GM19238 (cell line): ENCODE measurements at regions not wholly inside any gene's neighbourhood (a gene's known extent, or its start where the extent isn't known, plus 50 kb on each side); places are given as distances from the start of the nearest gene placed in this dataset.

Experiments
- DNase-seq: peaks from one replicate; pipeline ENCODE4 v3.0.0; 2011; ENCODE audit warnings: low spot score; ENCODE audit not compliant: insufficient read length

DNA sequence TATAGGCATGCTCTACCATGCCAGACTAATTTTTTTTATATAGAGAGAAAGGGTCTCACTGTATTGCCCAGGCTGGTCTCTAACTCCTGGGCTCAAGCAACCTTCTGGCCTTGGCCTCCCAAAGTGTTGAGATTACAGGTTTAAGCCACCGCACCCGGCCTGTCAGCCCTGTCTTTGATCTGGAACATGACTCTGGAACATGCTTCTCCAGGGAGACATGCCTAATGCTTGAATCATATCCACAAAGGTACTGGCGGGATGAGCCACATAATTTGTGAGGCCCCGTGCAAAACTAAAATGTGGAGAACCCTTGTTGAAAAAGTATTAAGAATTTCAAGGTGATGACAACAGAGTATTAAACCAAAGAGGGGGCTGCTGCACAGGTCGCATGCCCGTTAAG, 282.8 kb downstream of the ARHGAP12 start:
- DNase-seq: no peak

DNA sequence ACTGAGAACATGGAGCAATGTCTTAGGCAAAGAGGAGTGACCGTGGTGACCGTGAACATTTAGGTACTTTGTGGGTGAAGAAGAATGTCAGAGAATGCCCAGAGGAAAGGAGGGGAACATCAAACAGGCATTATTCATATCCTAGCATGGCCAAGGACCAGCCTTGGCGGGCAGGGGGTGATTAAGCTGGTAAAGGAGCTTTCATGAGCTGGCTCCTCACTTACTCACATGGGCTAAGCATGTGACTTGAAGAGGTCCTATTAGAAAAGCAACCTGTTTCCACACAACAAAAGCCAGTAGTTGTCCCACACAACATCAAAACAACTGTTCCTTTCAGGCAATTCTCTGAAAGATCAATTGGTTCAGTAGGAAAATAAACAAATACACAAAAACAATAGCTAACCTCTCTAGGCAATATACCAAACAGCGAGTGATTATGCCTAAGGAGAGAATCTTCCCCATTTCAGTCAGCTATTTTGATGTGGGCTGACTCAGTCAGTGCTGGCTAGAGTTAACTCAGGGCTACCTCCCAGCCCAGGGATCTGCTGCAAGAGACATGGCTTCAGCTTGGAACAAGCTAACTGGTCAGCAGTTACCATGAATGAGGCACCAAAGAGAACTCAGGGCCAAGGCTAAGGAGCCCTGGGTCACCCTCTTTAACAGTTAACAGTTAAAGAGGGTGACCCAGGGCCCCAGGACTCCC, 283.5 kb downstream of the ARHGAP12 start:
- no peak for DNase-seq

DNA sequence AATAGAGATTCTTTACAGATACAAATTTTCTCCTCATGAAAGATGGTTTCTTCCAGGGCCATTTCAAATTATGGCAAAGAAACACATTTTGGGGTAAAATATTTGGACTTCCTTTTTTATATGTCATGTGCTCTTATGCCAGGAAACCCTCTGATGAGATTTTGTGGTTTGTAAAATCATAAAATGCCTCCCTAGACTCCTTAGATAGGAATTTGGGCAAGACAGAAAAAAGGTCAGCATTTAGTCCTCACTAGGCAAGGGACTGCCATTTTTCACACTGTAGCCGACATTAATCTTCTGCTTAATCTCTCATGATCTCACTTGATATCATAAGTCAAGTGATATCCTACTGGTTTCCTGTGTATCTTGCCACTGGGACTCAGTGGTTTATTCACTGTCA, 286.4 kb downstream of the ARHGAP12 start:
- no peak for DNase-seq

DNA sequence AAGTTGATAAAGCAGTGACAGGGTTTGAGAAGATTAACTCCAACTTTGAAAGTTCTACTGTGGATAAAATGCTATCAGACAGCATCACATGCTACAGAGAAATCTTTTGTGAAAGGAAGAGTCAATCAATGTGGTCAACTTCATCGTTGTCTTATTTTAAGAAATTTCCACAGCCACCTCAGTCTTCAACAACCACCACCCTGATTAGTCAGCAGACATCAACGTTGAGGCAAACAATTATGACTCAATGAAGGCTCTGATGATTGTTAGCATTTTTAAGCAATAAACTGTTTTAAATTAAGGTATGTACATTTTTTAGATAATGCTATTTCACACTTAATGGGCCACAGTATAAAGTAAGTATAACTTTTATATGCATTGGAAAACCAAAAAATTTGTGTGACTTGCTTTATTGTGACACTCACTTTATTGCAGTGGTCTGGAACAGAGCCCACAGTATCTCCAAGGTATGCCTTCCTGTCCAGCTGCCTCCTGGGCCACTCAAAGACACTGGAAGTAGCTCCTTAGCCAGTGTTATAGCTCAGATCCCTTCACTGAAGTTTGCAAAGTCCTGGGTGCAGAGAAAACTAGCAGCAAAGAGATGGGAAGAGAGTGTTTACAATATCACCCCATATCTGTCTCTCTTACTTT, 293.1 kb downstream of the ARHGAP12 start:
- DNase-seq: no peak

DNA sequence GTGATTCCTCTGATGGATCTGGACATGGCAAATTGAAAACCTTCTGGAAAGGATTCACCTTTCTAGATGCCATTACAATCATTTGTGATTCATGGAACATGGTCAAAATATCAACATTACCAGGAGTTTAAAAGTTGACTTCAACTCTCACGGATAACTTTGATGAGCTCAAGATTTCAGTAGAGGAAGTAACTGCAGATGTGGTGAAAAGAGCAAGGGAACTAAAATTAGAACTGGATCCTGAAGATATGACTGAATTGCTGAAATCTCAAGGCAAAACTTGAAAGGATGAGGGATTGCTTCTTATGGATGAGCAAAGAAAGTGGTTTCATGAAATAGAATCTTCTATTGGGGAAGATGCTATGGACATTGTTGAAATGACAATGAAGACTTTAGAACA, 293.6 kb downstream of the ARHGAP12 start:
- no peak for DNase-seq

DNA sequence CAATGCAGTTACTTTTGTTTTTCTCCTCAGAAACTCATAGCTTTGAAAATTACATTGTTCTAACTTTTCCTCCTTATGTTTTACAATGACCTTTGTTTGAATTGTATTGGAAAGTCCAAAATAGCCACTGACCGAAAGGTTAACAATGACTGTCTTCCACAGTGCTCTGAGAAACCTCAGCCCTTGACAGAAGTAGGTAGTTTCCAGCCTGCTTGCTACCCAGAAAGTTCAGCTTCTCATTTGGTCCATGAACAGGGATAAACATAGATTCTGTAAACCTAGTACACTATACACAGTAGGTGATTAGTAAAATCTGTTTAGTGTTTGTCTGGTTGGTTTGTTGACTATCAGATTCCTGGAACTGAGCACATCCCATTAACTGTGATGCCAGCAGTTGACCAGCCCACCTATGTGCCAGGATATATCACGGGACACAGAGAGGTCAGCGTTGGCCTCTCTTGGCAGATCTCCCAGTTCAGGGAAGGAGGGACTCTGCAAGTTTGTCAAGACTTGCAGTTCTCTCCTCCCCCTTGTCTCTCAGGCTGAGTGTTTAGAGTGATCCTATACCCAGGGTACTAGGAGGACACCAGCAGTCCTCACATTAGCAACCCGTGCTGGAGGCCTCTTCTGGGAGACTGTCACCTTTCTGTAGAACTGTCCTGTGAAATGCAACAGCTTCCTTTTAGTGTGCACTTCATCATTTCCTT, 297.6 kb downstream of the ARHGAP12 start:
- no peak for DNase-seq

DNA sequence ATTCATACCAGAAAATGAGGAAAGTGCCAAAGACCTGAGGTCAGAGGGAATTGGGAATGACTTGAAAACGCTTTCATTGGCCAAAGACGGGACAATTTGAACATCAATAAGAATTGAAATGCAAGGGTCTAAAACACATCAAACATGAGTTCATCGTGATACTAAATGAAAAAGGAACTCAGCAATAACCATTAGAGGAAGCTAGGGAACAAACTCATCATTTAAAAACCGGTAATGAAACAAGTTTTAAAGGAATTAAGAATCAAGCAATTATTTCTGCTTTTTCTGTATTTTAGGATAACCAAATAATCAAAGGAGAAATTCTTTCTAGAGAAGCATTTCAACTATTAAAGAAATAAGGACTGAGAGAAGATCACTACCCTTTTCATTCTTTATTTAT, 303.1 kb downstream of the ARHGAP12 start:
- DNase-seq: no peak

DNA sequence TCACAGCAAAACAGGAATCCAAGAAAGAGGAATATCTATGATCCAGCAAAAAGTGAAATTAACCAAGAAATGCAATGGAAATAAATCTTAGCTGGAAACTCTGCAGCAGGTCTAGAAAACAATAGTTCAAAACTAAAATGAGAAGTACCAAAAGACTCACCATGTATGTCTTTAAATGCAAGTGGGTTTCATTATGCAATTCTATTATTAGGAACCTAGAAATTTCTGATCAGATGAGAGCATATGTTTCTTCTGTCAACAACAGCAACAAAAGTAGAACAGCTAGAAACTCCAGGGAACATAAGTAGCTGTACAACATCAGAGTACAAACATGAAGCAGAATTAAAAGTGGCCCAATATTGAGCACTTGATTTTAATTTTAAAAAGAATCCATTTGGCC, 304.0 kb downstream of the ARHGAP12 start:
- DNase-seq: no peak

DNA sequence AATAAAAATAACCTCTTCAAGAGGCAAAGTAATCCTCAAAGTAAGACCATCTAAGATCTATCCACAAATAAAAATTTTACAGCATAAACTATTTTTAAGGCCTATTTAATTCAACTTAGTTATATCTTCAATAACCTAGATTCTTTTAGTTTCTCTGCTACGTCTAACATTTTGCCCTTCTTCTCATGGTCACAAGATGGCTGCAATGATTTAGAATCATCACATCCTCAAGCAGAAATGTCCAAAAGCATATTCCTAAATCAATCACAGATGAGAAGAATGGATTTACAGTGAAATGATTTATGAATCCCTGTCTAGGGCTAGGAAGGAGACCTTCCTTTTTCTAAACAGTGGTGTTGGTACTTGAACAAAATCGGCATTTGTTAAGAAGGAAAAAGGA, 304.7 kb downstream of the ARHGAP12 start:
- DNase-seq: no peak

DNA sequence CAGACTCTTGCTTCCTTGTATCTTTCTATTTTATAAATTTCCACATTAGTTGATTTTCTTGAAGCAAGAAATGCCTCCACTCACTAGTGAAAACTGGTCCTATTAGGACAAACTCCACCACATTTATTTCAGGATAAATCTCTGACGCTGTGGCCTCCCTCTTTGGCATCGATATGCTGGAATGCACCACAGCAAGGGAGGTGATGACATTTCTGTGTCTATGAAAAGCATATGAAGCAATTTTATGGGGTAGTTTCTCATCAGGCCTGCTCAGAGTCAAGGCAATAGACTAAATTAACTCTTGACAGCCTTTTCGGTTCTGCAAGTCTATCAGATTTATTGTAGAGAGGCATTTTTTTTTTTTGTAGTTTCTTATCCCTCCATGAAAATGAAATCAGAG, 304.4 kb downstream of the ZEB1 start:
- no peak for DNase-seq

DNA sequence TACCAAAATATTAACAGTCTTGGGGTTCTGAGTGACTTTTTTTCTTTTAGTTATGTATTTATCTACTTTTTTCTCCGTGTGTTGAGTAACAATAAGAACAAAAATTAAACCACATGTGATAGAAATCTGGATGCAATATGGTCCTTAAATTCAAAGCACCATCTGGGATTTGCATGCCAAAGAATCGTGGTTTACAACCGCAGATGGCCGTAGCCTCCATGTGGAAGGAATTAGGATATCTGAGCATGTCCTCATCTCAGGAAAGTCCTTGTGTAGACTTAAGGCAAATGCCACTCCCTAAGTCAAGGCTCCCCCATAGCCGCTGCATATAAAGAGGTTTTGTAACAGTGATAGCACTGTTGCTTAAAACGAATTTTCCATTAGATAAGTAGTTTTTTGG, 304.0 kb downstream of the ZEB1 start:
- no peak for DNase-seq

DNA sequence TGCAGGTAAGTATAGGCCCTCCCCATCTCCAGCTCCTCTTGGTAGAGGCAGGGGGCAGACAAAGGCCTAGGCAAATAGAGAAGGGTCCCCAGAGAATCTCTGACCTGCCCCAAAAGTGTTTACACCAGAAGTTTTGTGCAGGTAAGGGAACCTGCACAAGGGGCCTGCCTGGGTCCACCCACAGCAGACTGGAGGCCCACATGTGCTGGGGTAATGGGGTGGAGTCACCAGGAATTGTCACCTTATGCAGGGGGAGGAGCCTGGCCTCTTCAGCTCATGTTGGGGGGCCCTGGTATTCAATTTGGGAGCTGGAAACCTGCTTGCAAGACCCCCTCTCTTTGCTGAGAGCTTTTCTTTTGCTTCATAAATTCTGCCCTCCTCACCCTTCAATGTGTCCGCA, 302.7 kb downstream of the ZEB1 start:
- DNase-seq: no peak

DNA sequence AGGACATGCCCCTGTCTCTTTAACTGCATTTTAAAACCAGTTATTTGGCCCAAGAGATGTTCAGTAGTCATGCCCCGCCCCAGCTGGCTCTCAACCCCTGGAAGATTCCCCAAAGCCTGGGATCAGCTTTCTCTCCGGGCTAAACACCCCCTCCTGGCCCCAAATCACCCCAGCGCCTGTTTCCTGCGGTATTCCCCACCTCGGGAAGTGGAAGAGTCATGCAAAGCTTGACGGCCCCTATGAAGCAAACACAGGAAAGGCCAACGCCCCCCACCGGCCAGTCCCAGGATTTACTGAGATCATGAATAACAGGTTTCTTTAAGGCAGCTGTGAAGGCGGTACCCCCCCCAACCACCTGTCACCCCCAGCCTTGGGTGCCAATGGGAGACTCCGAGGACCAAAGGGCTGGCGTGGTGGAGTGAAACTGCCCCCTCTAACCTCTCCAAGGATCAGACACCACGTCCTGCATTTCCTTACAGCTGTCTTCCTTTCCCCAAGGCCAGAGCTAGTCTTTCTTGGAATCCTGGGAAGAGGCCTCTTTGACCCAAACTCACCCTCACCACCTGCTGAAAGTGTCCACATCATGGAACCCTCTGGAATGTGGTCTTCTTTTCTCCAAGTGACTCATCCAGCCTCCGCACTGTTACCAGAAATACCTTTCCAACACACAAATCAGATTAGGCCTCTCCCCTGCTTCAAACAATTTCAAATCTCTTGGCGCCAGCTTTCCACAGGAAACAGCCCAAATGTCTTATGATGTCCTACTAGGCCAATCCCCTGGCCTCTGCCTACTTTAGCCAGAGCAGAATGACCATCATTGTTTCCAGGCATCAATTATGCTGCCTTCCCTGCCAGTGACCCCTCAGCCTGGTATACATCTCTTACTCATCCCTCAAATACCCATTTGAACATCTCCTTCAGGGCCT, 301.5 kb downstream of the ZEB1 start:
- DNase-seq: no peak

DNA sequence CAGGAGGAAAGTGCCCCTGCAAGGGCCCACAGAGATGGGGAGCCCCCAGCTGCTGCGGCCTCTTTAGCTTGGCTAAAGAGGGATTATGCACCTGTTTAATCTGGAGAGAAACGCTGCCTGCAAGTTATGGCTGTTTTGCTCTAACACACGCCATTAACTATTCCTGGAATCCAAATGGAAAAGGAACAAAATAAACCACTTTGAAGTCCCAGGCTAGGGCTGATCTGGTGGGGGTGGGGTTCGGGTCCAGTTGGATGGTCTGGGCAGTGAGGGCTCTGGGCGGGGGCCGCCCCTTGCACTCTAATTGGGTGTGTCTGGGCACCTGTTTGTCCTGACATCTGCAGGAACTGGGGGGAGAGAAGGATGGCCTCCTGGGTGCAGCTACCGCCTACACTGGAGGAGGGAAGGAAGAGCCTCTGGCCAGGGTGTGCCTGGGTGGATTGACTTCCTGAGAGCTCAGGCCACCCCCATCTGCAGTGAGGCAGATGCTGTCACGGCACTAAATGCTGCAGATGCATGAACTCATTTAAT, 300.6 kb downstream of the ZEB1 start:
- DNase-seq: no peak

DNA sequence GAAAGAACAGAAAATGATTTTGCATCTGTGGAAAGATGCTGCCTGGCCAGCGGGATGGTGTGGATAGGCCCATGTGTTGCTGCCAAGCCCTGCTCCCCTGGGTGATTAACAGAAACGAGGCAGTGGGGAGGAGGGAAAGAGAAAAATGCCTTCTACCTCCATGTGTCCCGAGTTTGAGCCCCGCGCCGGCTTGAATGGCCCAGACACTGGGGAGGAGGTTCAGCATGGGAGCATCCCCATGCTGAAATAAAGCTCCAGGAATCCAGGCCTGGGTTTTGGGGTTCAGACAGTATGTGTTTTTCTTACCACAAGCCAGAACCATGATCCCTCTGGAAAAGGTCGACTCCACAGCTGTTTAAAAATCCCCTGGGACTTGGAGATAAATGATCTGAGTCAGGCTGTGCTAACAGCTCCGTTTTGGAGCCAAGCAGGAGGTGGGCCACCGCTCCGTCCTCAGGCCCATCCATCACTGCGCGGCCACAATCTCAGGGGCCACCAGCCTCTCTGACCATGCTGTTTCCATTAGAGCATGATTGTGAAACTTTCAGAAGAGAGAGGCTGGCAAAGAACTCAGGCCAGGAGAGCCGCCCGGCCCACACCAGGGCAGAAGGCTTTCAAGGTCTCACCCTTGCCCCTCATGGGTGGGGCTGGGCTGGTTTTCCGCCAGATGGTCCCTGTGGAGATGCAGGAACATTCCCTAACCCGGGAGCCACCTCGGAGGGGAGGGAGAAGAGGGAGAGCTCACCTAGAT, 299.7 kb downstream of the ZEB1 start:
- no peak for DNase-seq

DNA sequence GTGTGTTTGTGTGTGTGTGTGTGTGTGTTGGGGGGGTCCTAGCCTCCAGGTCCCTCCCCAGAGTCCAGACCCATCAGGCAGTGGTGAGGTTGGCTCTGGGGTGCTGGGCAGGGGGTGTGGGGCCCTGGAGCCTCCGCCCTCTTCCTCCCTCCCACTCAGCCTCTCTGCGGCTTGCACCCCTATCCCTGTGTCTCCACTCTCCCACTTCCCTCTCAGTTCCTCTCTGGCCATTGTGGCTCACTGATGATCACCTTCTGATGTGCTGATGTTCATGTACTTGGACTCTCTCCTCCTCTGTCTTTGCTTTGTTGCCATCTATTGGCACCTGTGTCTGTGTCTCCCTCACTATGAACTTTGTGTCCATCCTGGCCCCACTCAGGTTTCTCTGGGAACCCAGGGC, 298.7 kb downstream of the ZEB1 start:
- DNase-seq: no peak

DNA sequence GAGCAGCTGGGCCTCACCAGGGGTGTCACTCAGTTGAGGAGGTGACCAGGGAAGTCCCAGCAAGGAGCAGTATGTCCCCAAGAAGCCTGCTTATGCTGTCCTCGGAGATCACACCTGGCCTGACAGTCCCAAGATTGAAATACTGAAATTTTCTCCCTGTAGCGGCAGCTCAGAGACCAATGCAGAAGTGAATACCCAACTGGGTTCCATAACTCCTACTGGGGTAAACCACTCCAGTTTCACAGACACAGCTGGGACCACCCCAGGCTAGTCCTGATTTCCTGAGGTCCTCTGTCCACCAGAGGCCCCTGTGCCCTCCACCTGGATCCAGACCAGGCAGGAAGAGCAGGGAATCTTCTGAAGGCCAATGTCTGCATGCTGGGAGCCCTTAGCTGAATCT, 298.1 kb downstream of the ZEB1 start:
- no peak for DNase-seq

DNA sequence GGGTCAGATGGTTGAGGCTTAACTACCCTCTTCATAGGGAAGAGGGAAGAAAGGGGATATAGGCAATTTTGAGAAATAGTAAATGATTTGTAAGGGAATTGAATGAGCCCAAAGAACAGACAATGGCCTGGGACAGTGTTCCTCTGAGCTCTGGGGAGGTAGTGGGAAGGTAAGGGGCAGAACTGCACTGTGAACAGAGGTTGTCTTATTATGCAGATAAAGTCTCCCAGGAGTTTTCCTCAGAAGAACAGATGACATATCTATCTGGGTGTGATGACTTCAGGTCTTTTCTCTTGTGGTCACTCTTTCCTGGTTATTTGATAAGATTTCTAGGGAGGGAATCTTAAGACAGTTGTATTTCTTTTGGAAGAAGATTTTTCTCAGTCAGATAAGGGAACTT, 296.1 kb downstream of the ZEB1 start:
- no peak for DNase-seq

DNA sequence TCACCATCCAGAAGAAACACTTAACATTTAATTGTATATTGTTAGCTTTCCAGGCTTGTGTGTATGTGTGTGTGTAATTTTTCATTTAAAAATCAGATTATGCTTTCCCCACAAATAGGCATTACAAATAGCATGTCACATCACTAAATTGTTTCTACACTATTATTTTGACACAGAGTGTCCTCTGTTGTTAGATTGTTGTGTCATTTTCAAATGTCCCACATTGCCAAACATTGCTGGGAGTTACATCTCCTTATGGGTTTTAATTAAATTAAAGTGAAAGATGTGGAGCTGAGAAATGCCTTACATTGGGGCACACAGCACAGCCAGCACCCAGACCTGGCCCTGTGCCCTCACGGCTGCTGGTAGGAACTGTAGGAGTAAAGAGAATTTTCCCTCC, 295.6 kb downstream of the ZEB1 start:
- no peak for DNase-seq

DNA sequence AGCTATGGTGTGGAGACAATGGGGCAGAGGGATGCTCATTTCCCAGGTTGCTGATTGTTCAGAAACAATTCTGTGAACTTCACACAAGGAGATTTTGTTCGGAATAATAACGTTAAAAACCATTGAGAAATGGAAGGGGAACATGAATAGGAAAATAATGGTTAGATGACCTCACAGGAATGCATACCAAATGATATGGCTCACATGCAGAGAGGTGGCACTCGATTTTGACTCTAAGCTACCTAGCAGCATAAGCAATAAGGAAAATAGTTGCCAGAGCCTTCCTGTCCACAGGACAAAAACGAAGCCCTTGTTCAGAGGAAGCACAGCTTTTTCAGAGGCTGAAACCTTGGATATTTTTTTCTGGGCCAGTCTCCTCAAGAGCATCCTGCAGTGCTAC, 293.1 kb downstream of the ZEB1 start:
- no peak for DNase-seq

DNA sequence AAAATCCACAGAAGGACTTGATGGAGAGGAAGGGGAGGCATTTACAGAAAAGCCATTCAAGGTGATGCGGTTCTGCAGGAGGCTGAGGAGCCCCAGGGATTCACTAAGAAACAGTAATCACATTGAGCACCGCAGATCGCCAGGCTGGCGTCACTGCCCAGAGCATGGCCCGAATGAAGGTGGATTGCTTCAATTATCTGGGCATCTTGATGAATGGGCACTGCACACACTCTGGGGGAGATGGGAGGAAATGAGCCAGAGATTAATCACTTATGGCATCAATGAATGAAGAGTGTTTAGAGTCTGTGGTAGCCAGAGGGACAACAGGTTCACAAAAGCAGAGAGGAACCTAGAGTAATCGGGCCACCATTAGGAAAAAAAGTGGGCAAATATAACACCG, 292.1 kb downstream of the ZEB1 start:
- DNase-seq: no peak
